HG03025 (cell line): ENCODE measurements at regions not wholly inside any gene's neighbourhood (a gene's known extent, or its start where the extent isn't known, plus 50 kb on each side); places are given as distances from the start of the nearest gene placed in this dataset.
"Not testable (repeated sequence)": the region's sequence is repeated elsewhere in the genome, so short reads cannot be mapped to it uniquely, and the experiment has no call there.

Source experiments
- ATAC-seq: cut with Tn5 transposase; IDR thresholded peaks from one replicate; pipeline ENCODE4 v1.9.1; 2021; ENCODE audit warnings: mild to moderate bottlenecking, moderate library complexity; ENCODE audit not compliant: unreplicated experiment, low FRiP score

GRCh38 chr6:144390886-144391285 lies 105.8 kb downstream of the UTRN start:
- no peak for ATAC-seq

DNA sequence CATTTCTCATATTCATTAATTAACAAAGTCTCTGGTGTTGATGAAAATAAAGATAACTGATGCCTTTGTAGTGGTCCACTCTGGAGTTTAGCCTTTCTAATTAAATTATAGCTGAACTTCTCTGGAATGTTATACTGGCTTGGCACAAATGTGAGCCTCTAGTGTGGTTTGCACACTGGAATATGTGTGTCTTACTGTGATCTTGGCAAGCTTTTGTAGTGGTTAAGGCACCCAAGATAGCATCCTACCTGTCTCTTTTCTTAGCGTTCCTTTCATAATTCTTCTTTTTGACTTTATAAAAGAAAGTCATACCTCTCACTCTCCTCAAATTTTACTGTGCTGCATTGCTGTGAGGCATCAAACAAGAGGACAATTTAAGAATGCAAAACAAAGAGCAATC lies 107.4 kb downstream of the UTRN start:
- ATAC-seq, result no peak

DNA sequence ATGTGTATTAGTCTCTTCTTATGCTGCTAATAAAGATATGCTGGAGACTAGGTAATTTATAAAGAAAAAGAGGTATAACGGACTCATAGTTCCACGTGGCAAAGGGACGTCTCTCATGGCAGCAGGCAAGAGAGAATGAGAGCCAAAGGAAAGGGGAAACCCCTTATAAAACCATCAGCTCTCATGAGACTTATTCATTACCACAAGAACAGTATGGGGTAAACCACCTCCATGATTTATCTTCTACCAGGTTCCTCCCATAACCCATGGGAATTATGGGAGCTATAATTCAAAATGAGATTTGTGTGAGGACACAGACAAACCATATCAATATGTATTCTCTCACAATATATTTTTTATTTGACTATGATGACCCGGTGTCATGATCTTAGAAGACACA lies 109.1 kb downstream of the UTRN start:
- no peak for ATAC-seq

GRCh38 chr6:144395014-144395413 lies 109.9 kb downstream of the UTRN start:
- ATAC-seq, result no peak

DNA sequence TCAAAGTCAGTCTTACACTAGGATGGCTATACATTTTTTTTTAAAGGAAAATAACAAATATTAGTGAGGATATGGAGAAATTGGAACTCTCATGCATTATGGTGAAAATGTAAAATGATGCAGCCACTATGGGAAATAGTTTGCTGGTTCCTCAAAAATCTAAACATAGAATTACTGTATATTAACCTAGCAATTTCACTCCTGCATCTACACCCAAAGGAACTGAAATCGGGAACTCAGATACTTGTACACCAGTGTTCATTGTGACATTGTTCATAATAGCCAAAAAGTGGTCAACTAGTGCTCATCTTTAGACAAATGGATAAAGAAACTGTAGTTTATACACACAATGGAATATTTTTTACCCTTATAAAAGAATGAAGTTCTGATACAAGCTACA lies 110.7 kb downstream of the UTRN start:
- no peak for ATAC-seq

GRCh38 chr6:144397141-144397540 lies 112.0 kb downstream of the UTRN start:
- no peak for ATAC-seq

DNA sequence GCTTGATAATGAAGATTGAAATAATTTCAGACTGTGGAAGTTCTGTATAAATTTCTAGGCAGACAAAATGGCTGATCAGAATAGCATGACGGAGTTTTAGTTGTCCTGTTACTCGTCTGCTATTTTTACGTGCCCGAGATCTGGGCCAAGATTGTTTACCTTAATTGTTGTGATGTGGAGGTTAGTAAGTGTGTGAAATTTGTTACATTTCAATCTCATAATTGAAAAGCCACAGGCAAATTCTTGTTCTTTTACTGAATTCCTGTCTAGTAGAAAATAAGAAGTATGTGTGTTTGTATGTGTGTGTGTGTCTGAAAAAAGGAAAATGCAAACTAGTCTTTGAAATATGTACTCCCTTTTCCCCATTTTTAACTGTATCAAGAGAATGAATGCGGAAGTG lies 115.2 kb downstream of the UTRN start:
- ATAC-seq, result no peak

GRCh38 chr6:144401736-144402733 lies 116.9 kb downstream of the UTRN start:
- ATAC-seq, result no peak

- no peak for ATAC-seq
These were observed 117.6 kb downstream of the UTRN start for GRCh38 chr6:144402750-144403149.

- ATAC-seq, result no peak
These were observed 120.0 kb downstream of the UTRN start for GRCh38 chr6:144405163-144405562.

GRCh38 chr6:144406796-144407195 lies 121.7 kb downstream of the UTRN start:
- ATAC-seq, result no peak

GRCh38 chr6:144408161-144408560 lies 123.0 kb downstream of the UTRN start:
- ATAC-seq, result no peak

GRCh38 chr6:144410059-144410458 lies 124.9 kb downstream of the UTRN start:
- ATAC-seq, result no peak

DNA sequence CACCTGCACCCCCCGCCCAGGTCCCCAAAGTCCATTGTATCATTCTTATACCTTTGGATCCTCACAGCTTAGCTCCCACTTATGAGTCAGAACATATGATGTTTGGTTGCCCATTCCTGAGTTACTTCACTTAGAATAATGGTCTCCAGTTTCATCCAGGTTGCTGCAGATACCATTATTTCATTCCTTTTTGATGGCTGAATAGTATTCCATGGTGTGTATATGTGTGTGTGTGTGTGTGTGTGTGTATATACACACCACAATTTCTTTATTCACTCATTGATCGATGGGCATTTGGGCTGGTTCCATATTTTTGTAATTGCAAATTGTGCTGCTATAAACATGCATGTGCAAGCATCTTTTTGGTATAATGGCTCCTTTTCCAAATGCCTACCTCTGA lies 125.4 kb downstream of the UTRN start:
- not testable (repeated sequence) for ATAC-seq

- no peak for ATAC-seq
These were observed 126.5 kb downstream of the UTRN start for GRCh38 chr6:144411531-144412165.

- no peak for ATAC-seq
These were observed 128.3 kb downstream of the UTRN start for GRCh38 chr6:144413418-144413817.

GRCh38 chr6:144415014-144415413 lies 129.9 kb downstream of the UTRN start:
- ATAC-seq, result no peak

DNA sequence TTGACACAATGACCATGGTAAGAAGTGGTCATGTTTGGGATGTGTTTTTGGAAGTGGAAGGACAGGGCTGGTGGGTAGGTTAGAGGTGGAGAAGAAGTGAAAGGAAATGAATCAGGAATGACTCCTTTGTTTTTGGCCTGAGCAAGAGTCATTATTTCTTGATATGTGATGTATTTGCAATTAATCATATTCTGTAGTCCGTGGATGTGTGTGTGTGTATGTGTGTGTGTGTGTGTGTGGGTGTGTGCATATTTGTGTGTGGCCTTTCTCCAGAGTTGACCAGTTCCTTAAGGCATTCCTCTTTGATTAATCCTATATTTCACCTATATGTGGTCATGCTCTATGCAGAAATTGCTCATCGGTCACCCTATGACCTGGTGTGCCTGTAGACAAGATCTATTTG lies 130.7 kb downstream of the UTRN start:
- ATAC-seq, result no peak

GRCh38 chr6:144416244-144416643 lies 131.1 kb downstream of the UTRN start:
- ATAC-seq, result no peak

DNA sequence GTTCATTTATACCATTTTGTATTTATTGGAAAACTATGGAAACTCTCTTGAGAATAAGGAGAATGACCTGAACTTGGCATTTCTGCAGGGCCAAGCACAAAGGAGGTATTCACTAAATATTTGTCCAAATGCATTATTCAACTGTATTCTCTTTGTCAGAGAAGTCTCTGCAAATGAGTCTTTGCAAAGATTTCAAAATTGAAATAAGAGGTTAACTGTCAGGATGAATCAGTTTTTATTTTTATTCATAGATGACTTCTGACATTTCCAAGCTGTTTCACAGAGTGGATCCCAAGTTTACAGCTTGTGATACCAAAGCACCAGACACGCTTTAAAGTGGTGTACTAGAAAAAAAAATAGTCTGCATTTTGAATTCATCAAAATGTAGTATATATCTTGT lies 131.6 kb downstream of the UTRN start:
- no peak for ATAC-seq

GRCh38 chr6:144417681-144418080 lies 132.5 kb downstream of the UTRN start:
- ATAC-seq, result no peak
